Esophagus squamous epithelium (tissue), 4 donors: ENCODE measurements at regions not wholly inside any gene's neighbourhood (a gene's known extent, or its start where the extent isn't known, plus 50 kb on each side); places are given as distances from the start of the nearest gene placed in this dataset.

Source experiments
- POLR2A ChIP-seq, 4 donors: fragments of 450-650 bp; IDR thresholded peaks; one replicate each; pipeline ENCODE4 v1.6.1; 2017; ENCODE audit warnings: antibody characterized with exemption in 4 of 4, mild to moderate bottlenecking in 4 of 4, moderate library complexity in 3 of 4
- TF ChIP-seq, protein P1 (sequence below), 6 experiments: fragments of 450-650 bp in 4 of 6; fragments of 200-600 bp in 2 of 6; sonication (generic) in 2 of 6; IDR thresholded peaks; one replicate each; pipeline ENCODE4 v1.5.1; 2016 to 2019; ENCODE audit warnings: antibody characterized with exemption in 6 of 6, mild to moderate bottlenecking in 4 of 6, moderate library complexity in 4 of 6

DNA sequence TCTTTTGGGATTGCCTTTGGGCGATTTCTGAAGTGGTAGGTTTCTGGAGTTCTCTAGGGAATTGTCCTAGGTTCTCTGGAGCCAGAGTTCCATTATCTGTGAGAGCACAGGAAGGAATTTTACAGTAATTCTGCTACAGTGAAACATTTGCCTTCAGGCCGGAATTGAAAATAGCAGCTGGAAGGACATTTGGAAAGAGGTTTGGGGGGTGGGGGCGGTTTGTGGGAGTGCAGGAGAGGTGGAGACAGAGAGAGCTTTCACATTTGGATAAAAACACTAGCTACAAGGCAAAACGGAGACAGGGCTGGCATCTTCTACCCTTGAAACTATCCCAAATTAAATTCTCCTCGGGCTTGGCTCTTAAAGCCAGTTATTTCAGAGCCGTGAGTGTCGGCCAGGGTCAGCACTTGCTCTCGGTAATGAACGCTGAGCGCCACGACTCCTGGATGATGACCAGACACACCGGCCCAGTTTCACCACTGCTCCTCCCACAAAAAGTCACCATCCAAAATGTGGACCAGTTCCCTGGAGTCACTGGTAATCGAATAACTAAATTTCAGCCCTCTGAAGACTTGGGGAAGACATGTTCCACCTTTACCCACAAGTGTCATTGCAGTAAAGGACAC is 67.7 kb upstream of the TANC2 start:
- TF ChIP-seq, protein P1, sequence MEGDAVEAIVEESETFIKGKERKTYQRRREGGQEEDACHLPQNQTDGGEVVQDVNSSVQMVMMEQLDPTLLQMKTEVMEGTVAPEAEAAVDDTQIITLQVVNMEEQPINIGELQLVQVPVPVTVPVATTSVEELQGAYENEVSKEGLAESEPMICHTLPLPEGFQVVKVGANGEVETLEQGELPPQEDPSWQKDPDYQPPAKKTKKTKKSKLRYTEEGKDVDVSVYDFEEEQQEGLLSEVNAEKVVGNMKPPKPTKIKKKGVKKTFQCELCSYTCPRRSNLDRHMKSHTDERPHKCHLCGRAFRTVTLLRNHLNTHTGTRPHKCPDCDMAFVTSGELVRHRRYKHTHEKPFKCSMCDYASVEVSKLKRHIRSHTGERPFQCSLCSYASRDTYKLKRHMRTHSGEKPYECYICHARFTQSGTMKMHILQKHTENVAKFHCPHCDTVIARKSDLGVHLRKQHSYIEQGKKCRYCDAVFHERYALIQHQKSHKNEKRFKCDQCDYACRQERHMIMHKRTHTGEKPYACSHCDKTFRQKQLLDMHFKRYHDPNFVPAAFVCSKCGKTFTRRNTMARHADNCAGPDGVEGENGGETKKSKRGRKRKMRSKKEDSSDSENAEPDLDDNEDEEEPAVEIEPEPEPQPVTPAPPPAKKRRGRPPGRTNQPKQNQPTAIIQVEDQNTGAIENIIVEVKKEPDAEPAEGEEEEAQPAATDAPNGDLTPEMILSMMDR (IDR thresholded peaks at IDR 0.05), result no peak
- TF ChIP-seq POLR2A (IDR thresholded peaks at IDR 0.05), result no peak
